Central memory CD8-positive, alpha-beta T cell (primary cell): ENCODE measurements at regions not wholly inside any gene's neighbourhood (a gene's known extent, or its start where the extent isn't known, plus 50 kb on each side); places are given as distances from the start of the nearest gene placed in this dataset.

Source experiments
- ATAC-seq: fragments of 150-1000 bp; cut with Tn5 transposase; replicated peaks from 2 replicates; pipeline ENCODE4 v1.10.0; 2022; ENCODE audit warnings: mild to moderate bottlenecking, moderate FRiP score, moderate number of reproducible peaks; ENCODE audit not compliant: poor library complexity, severe bottlenecking; ENCODE audit errors: extremely low read depth
- DNase-seq, 2 donors: peaks; one replicate each; pipeline ENCODE4 v3.0.0; 2021; ENCODE audit warnings: low spot score in 2 of 2
- H3K27ac Mint-ChIP-seq: one replicate; pipeline ENCODE4 v1.8.0; 2022; ENCODE audit warnings: low read depth, mild to moderate bottlenecking, moderate library complexity, mixed read lengths
- H3K27me3 Mint-ChIP-seq: one replicate; pipeline ENCODE4 v1.8.0; 2022; ENCODE audit warnings: mixed read lengths
- H3K36me3 Mint-ChIP-seq: one replicate; pipeline ENCODE4 v1.8.0; 2022; ENCODE audit warnings: mild to moderate bottlenecking, moderate library complexity, mixed read lengths; ENCODE audit not compliant: insufficient read depth
- H3K4me1 Mint-ChIP-seq: one replicate; pipeline ENCODE4 v1.8.0; 2022; ENCODE audit warnings: mixed read lengths
- H3K4me3 Mint-ChIP-seq: one replicate; pipeline ENCODE4 v1.8.0; 2022; ENCODE audit warnings: mild to moderate bottlenecking, moderate library complexity, mixed read lengths
- H3K9me3 Mint-ChIP-seq: one replicate; pipeline ENCODE4 v1.8.0; 2022; ENCODE audit warnings: mixed read lengths

GRCh38 chr6:145137425-145137824 is 597.9 kb downstream of the EPM2A start:
- H3K27ac Mint-ChIP-seq = no peak overlapping the region
- H3K9me3 Mint-ChIP-seq = no peaks in the 10 kb centered on the region
- peaks cover 74% of the 10 kb centered on the region for H3K27me3 Mint-ChIP-seq
- DNase-seq (no peak), ATAC-seq (no peak)
- H3K4me3 Mint-ChIP-seq = no peak overlapping the region
- no peaks in the 10 kb centered on the region for H3K36me3 Mint-ChIP-seq
- no peaks in the 10 kb centered on the region for H3K4me1 Mint-ChIP-seq

- no peaks in the 10 kb centered on the region for H3K36me3 Mint-ChIP-seq
- peaks cover 73% of the 10 kb centered on the region for H3K27me3 Mint-ChIP-seq
- H3K4me1 Mint-ChIP-seq = no peaks in the 10 kb centered on the region
- no peak overlapping the region for H3K27ac Mint-ChIP-seq
- no peak for DNase-seq
- no peak for ATAC-seq
- H3K4me3 Mint-ChIP-seq = no peak overlapping the region
- no peaks in the 10 kb centered on the region for H3K9me3 Mint-ChIP-seq
Observed at GRCh38 chr6:145138469-145139139, 596.7 kb downstream of the EPM2A start.

- Mint-ChIP-seq H3K27ac (no peak overlapping the region), H3K9me3 (no peaks in the 10 kb centered on the region), H3K27me3 (peaks cover 66% of the 10 kb centered on the region), H3K36me3 (no peaks in the 10 kb centered on the region), H3K4me3 (no peak overlapping the region), H3K4me1 (no peaks in the 10 kb centered on the region)
- DNase-seq (no peak), ATAC-seq (no peak)
Observed at GRCh38 chr6:145139140-145139850, 596.0 kb downstream of the EPM2A start.

- H3K4me1 Mint-ChIP-seq = no peaks in the 10 kb centered on the region
- no peak for ATAC-seq
- no peak overlapping the region for H3K4me3 Mint-ChIP-seq
- H3K27ac Mint-ChIP-seq = no peak overlapping the region
- no peaks in the 10 kb centered on the region for H3K36me3 Mint-ChIP-seq
- DNase-seq = no peak
- H3K27me3 Mint-ChIP-seq = peaks cover 66% of the 10 kb centered on the region
- H3K9me3 Mint-ChIP-seq = no peaks in the 10 kb centered on the region
Observed at GRCh38 chr6:145139895-145140294, 595.4 kb downstream of the EPM2A start.

- Mint-ChIP-seq H3K9me3 (no peaks in the 10 kb centered on the region), H3K27ac (no peak overlapping the region), H3K4me3 (no peak overlapping the region), H3K4me1 (no peaks in the 10 kb centered on the region), H3K27me3 (peaks cover 61% of the 10 kb centered on the region), H3K36me3 (no peaks in the 10 kb centered on the region)
- ATAC-seq (no peak), DNase-seq (no peak)
Observed at GRCh38 chr6:145141572-145141971, 593.7 kb downstream of the EPM2A start.

- H3K27ac Mint-ChIP-seq = no peak overlapping the region
- peaks cover 54% of the 10 kb centered on the region for H3K27me3 Mint-ChIP-seq
- no peak for DNase-seq
- H3K4me1 Mint-ChIP-seq = no peaks in the 10 kb centered on the region
- ATAC-seq = no peak
- no peaks in the 10 kb centered on the region for H3K36me3 Mint-ChIP-seq
- no peaks in the 10 kb centered on the region for H3K9me3 Mint-ChIP-seq
- H3K4me3 Mint-ChIP-seq = no peak overlapping the region
Observed at GRCh38 chr6:145142958-145143357, 592.4 kb downstream of the EPM2A start.

GRCh38 chr6:145143379-145143778 is 591.9 kb downstream of the EPM2A start:
- peaks cover 50% of the 10 kb centered on the region for H3K27me3 Mint-ChIP-seq
- DNase-seq (no peak), ATAC-seq (no peak)
- no peak overlapping the region for H3K27ac Mint-ChIP-seq
- no peaks in the 10 kb centered on the region for H3K9me3 Mint-ChIP-seq
- H3K36me3 Mint-ChIP-seq = no peaks in the 10 kb centered on the region
- H3K4me3 Mint-ChIP-seq = no peak overlapping the region
- H3K4me1 Mint-ChIP-seq = no peaks in the 10 kb centered on the region

GRCh38 chr6:145147559-145147958 is 587.8 kb downstream of the EPM2A start:
- no peaks in the 10 kb centered on the region for H3K9me3 Mint-ChIP-seq
- no peak for DNase-seq
- no peak for ATAC-seq
- H3K36me3 Mint-ChIP-seq = no peaks in the 10 kb centered on the region
- no peak overlapping the region for H3K4me3 Mint-ChIP-seq
- H3K27ac Mint-ChIP-seq = no peak overlapping the region
- H3K27me3 Mint-ChIP-seq = peaks cover 53% of the 10 kb centered on the region
- H3K4me1 Mint-ChIP-seq = no peaks in the 10 kb centered on the region

- Mint-ChIP-seq H3K36me3 (no peaks in the 10 kb centered on the region), H3K4me3 (no peak overlapping the region), H3K9me3 (no peaks in the 10 kb centered on the region), H3K27me3 (peaks cover 47% of the 10 kb centered on the region), H3K27ac (no peak overlapping the region), H3K4me1 (no peaks in the 10 kb centered on the region)
- ATAC-seq = no peak
- DNase-seq = no peak
Observed at GRCh38 chr6:145147981-145148749, 587.2 kb downstream of the EPM2A start.

GRCh38 chr6:145148776-145149175 is 586.5 kb downstream of the EPM2A start:
- Mint-ChIP-seq H3K27me3 (peaks cover 46% of the 10 kb centered on the region), H3K27ac (no peak overlapping the region)
- ATAC-seq = no peak

GRCh38 chr6:145151624-145152023 is 583.7 kb downstream of the EPM2A start:
- H3K4me3 Mint-ChIP-seq = no peak overlapping the region
- no peaks in the 10 kb centered on the region for H3K4me1 Mint-ChIP-seq
- ATAC-seq (no peak), DNase-seq (no peak)
- no peaks in the 10 kb centered on the region for H3K9me3 Mint-ChIP-seq
- H3K27me3 Mint-ChIP-seq = peaks cover 27% of the 10 kb centered on the region
- no peak overlapping the region for H3K27ac Mint-ChIP-seq
- no peaks in the 10 kb centered on the region for H3K36me3 Mint-ChIP-seq

More at GRCh38 chr6:145148776-145149175, 586.5 kb downstream of the EPM2A start:
- H3K9me3 Mint-ChIP-seq = no peaks in the 10 kb centered on the region
- no peaks in the 10 kb centered on the region for H3K36me3 Mint-ChIP-seq
- no peak overlapping the region for H3K4me3 Mint-ChIP-seq
- DNase-seq = no peak
- H3K4me1 Mint-ChIP-seq = no peaks in the 10 kb centered on the region

GRCh38 chr6:145153495-145153894 is 581.8 kb downstream of the EPM2A start:
- no peak overlapping the region for H3K27ac Mint-ChIP-seq
- ATAC-seq (no peak), DNase-seq (no peak)
- peaks cover 22% of the 10 kb centered on the region for H3K27me3 Mint-ChIP-seq
- peaks cover 2% of the 10 kb centered on the region for H3K9me3 Mint-ChIP-seq
- no peaks in the 10 kb centered on the region for H3K4me1 Mint-ChIP-seq
- H3K4me3 Mint-ChIP-seq = no peak overlapping the region
- H3K36me3 Mint-ChIP-seq = no peaks in the 10 kb centered on the region

- ATAC-seq = no peak
- H3K27me3 Mint-ChIP-seq = peaks cover 13% of the 10 kb centered on the region
- no peaks in the 10 kb centered on the region for H3K4me1 Mint-ChIP-seq
- no peak overlapping the region for H3K27ac Mint-ChIP-seq
- H3K4me3 Mint-ChIP-seq = no peak overlapping the region
- H3K9me3 Mint-ChIP-seq = peaks cover 7% of the 10 kb centered on the region
- DNase-seq = no peak
- H3K36me3 Mint-ChIP-seq = no peaks in the 10 kb centered on the region
Observed at GRCh38 chr6:145155411-145155810, 579.9 kb downstream of the EPM2A start.
